HG03060 (cell line): ENCODE measurements at regions not wholly inside any gene's neighbourhood (a gene's known extent, or its start where the extent isn't known, plus 50 kb on each side); places are given as distances from the start of the nearest gene placed in this dataset.

Source experiments
- ATAC-seq: cut with Tn5 transposase; IDR thresholded peaks from one replicate; pipeline ENCODE4 v1.9.1; 2021; ENCODE audit warnings: low read depth, moderate number of reproducible peaks; ENCODE audit not compliant: unreplicated experiment

DNA sequence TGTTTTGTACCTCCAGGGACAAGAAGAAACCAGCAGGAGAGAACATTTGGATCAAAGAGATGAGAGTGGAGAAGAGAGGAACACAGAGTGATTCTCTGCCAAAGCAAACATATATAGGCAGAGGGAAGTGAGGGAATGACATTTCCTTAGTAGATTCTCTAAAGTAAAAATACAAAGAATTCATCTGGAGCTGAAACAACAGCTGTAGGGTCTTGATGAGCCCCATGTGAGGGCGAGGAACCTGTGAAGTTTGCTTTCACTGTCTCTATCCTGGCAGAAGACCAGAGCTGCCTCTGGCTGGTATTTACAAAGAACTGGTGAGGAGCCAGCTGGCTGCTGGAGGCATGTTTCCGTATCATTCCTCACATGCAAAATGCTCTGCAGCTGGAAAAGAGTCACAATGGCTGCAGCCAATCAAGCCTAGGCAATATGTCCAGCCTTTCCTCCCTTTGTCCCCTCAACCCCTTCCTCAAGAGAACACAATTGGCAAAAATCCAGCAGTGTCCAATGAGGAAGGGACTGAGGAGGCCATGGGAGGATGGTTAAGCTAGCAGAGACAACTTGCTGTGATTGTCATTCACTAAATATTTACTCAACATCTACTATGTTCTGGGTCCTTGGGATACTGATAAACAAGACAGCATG, 122.5 kb downstream of the PHLDA1 start:
- no peak for ATAC-seq

DNA sequence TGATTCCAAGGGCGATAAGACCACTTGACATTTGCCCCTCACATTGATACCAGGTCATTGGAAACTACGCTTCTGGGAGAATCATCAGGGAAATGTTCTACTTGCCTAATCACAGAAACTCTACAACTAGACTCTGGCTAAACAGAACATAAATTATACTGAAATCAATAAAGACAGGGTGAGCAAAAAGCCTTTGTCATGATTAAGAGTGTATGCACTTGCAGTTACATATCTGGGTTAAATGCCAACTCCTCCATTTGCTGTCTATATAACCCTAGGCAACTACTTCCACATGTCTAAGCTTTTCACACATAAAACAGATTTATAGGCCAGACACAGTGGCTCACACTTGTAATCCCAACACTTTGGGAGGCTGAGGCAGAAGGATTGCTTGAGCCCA, 125.7 kb downstream of the PHLDA1 start:
- ATAC-seq, result no peak

DNA sequence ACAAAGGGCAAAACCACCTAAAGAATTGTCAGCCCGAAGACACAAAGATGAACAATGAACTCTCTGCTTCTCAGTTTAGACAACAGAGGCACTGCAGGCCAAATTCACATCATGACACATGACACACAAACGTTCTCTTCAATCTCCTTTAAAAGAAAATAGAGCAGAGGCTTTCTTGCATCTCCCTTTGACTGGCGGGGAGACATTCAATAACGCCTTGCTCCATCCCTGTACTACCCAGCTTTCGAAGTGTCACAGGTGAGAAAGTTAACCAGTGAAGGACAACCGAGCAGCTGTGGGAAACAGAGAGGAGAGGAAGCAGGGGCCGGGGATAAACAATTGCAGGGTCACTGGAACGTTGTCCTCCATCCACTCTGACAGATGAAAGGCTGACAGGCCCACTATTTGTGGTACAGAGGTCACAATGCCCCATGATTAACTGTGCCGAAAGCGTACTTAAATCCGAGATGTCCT, 130.8 kb downstream of the PHLDA1 start:
- no peak for ATAC-seq

DNA sequence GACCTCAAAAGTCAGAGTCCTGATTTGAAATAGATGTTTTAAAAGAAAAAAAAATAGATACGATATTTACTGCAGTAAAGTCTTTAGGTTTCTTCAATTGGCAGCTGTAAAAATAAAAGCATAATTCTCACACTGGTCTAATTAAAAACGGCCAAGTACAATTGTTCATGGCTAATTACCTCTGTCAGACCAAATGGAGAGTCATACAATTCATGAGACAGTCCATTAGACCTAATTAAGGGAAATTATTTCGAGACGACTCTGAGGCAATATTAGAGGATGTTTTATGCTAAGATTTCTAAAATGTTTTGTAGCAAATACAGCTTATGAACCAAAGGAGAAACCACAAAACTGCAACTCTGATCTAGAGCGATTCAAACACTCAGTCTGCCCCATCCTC, 131.3 kb downstream of the PHLDA1 start:
- ATAC-seq, result no peak

DNA sequence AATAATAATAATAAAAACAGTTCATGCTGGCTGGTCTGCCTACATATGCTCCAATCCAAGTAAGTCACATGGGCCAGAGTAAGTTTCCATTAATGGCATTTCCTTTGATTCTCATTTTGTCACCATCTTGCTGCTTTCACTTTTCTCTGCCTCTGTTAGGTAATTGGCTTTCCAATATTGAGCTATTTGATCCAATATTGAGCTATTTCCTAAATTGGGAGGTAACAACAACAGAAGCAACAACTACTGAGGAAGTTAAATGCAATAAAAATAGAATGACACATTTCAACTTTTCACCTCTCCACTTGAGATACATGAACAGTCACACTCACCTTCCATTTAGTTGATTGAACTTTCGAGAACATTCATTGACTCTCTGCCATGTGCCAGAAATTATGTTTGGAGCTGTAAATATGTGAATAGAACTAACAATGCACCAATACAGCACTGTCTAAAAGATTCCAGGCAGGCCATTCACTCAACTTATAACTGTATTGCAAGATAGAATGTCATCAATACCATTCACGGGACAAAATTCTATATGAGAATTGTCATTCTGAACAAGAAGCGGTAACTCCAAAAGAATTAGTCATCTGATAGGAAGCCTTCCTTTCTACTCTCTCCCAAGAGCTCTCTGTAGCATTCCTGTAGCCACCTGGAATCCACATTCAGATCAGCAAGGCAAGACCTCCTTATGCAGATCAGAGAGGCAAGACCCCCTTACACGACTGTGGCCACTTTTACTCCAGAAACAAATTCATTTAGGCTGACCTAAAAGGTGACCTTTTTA, 136.4 kb downstream of the PHLDA1 start:
- no peak for ATAC-seq

DNA sequence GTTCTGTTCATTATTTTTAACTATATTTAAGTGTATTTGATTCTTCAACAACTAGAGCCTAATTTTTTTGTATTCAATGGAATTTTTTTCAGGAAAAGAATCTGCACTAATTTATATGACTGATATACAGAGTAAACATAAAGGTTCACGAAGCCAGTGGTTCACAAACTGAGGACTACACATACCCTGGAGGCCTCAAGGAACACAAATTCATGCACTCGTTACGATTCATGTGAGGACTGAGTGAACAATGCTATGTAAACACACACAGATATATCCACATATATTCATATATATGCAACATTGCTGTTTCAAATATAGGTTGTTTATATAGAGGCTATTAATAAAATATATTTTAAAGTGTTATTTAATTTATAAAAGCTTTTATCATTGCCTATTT, 137.8 kb downstream of the PHLDA1 start:
- no peak for ATAC-seq

DNA sequence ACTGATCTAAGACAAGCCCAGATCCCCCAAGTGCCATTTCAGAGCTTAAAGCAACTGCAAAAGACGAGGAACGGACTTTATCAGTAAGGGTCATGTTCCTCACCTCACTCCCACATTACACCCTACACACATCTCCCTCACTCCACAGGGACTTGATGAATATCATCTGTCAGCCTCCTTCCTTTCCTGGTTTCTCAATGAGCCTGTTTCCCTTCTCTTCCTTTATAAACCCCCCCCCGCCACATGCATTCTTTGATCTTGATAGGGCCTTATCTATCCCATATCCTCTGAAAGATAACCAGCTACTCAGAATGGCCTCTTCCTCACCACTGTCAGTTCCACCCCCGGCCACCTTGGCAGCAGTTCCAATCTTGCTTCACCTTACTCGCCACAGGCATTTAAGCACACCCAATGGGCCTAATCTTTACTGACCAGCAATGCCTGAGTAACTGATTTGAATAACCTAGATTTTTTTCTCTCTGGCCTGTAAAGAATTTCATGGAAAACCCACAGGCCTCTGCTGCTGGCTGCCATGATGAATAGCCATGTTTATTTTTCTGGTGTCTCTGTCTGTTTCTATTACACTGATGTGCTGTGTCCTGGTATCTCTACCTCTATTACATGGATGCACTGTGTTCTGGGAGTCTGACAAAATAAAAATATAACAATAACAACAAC, 138.7 kb downstream of the PHLDA1 start:
- no peak for ATAC-seq

DNA sequence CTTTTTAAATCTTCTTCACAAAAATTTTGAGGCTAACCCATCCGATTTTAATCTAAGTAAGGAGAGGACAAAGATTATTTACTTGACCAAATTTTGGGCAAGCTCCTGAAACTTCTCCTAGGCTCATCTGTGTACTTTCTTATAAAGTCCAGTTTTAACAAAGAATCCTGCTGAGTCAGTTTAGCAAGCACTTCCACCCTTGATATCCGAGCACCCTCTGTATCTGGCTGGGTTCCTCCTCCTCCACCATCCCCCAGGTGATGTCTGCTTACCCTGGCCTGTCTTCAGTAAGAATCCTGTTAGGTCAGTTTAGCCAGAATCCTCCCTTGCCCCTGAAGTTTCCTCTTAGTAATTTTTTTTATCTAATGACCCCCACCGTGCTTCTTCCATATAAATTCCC, 140.5 kb downstream of the PHLDA1 start:
- no peak for ATAC-seq

DNA sequence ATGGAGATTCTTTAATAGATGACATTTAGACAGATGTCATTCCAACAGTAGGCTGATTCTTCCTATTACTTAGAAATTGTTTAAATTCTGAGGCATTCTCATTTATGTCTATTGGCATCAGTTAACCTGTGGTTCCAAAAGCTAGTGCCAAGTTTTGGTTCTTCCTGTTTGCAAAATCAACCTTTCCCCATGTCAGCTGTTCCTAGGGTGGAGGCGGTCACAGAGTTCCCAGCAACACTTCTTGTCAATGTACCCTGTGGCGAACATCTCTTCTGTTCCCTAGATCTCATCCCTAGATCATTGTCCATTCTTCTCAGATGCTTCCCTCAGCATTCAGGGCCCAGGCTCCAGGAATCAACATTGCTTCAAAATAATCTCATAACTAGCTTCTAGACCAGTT, 140.9 kb downstream of the PHLDA1 start:
- ATAC-seq, result no peak

DNA sequence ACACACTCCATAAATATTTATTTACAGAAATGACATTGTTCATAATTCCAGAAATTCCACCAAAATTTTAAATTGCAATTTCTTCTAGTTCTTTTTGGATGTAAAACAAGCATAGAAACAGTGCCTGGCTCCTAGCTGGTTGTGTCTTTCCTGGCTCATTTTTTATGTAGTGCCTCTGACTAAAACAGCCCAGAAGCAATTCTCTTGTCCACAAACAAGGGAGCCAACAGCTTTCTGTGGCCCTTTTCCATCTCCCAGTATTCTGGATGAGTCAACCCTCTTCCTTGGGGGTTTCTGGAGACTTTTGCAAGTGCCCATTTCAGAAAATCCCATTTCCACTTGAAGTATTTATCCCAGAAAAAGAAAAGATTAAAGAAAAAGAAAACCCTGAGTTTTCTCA, 141.4 kb downstream of the PHLDA1 start:
- ATAC-seq, result no peak

DNA sequence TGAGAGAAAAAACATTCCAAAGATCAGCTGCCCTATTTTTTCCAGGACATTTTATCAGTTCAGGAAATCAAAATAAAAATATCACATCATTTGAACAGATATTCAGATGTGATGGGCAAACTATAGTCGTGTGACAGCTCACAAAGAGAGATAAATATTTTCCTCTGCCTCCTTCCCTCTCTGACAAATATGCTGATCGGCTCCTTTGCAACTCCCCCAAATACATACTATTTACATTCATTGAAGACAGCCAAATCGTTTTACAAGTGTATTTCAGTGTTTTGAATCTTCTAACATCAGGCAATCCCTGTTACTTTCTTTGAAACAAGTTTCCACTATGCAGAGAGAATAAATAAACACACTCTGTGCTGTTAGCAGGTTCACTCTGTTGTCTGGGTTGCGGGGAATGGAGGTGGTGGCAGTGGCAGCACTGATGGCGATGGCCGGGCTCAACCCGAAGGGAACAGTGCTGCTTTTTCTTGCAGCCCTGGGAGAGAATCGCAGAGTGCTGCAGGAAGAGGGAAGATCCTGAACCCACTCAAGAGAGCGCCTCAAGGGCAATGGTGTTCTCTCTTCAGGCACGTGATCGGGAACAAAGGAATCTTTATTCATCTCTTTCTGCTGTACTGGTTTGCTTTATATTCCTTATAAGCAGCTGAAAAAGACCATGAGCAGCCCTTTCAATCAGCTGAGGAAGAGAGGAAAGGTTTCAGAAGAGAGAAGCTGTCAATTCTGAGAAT, 142.5 kb downstream of the PHLDA1 start:
- ATAC-seq, result no peak

DNA sequence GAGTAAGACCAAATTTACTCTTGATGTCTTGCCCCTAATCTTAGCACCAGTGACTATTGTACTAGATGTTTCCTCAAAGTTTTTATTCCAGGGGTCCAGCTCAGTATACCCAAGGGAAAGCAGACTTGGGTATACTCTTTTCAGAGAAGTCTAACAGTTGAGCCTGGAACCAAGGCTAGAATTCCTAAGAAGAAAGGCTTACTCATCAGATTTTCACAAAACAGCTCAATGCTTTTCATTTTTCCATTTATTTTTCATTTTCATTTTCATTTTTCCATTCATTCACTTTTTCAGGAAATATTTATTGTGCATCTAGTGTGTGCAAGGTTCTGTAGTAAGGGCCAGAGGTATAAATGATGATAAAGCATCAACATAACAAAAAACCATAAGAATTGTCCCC, 143.2 kb downstream of the PHLDA1 start:
- ATAC-seq, result no peak

DNA sequence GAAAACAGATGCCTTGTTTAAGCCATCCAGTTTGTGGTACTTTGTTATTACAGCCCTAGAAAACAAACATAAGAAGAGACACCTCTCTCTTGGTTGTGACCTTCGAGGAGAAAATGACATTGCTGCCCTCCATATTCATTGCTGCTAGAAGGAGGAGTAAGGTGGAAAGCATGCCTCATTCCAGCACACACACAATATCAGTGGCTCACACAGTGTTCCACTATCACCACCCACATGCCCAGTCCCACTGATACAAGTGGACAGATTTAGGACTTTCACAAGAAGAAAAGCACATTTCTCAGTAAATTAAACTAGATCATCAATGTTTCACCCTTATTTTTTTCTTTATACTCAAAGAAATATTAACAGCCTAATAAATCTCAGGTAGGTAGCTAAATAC, 143.6 kb downstream of the PHLDA1 start:
- ATAC-seq, result no peak

DNA sequence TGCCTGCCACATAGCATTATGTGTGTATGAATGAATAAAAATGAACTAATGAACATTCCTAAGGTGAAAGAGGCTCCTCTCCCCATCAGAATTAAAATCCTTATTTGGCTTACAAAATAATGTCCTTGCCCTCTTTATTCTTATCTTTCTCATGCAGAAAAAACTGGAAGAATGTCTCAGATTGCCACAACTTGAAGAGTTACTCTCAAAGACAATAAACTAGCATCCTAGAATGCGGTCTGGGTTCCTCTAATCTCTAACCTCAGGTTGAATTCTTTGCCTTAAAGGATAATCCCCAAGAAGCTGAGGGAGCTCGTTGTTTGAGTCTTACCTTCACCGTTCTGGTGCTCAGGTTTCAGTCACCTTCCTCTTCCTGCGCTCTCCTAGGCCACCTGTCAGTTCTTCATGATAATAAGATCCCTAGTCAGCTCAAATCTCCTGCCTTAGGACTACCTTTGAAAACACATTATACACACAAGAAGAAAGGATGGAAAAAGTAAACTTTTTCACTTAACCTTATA, 147.1 kb downstream of the PHLDA1 start:
- no peak for ATAC-seq

DNA sequence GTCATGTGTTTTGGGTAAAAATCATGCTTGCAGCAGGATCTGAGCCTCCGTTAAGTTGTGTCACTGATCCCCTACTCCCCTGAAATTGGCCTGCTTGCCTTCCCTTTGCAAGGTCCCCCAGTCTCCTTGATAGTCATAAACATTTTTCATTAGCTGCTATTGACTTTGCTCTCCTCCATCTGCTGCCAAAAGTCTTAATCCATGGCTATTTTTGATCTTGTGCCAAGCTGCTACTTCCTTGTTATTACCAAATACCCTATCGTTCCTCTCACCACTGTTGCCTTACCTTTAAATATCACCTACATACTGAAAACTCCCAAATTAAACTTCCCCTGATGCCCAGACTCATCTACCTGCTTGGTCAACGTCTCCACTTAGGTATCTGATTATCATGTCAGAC, 148.3 kb downstream of the PHLDA1 start:
- no peak for ATAC-seq

DNA sequence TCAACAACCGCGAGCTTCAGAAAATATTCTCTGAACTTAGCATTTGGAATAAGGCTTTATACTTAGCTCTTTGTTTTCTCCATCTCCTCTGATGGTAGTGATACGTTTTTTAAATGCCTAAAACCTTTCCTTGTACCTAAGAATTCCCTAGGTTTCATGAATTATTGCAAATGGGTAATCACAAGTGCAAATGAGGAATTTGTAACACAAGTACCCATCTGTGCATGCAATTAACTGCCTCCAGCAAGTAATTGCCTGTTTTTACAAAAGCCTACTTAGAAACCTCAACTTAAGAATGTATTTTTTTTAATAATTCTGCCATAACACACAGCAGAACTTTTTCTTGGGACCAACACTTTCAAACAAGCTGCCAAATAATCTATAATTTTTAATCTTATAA, 149.2 kb downstream of the PHLDA1 start:
- no peak for ATAC-seq

DNA sequence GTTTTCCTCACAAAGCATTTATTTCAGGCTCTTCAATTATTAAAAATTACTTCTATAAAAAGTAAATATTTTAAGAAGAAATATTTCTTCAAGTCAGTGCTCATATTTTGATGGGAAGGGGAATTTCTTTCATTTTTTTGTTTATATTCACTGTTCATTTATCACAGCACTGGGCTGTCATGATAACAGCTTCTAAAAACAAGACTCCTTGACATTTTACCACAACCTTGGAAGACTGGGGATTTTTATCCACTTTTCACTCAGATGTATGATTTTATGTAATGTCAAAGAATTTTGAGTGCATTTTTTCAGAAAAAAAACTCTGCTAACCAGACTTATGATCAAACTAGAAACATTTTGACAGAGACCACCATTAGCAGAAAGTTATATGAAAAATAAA, 149.7 kb downstream of the PHLDA1 start:
- no peak for ATAC-seq

DNA sequence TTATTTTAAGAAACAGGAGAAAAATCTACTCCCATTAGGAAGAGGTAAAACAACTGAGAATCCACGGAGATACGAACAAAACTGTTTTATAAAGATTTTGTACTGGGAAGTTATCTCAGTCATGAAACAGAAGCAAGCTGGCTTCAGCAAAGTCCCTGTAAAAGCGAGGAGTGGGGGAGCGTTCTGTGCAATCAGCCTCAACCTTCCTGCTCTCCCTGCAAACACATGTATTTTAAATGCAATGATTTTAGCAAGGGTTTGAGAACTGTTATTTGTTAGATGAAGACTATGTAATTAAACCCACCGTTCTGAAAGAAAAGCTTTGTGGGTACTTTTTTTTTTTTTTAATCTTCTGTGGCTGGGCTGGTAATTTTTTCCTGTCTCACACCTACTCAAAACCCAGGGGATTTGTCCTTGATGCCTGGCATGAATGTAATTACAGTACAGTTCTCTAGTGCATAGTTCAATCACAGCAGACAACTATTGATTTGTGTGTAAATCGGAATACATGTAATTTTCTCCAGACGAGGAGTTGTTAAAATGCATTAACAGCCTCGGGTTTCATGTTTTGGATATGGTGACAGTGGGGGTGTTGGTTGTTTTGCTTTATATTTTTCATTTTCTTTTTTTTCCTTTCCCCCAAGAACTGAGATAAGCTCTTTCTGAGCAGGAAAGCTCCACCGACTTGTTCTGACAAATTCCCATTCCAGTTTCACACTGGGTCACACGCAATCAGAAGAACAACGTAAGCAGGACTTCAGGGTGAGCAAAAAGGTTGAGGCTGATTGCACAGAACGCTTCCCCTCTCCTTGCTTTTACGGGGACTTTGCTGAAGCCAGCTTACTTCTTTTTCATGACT, 153.6 kb downstream of the PHLDA1 start:
- no peak for ATAC-seq

DNA sequence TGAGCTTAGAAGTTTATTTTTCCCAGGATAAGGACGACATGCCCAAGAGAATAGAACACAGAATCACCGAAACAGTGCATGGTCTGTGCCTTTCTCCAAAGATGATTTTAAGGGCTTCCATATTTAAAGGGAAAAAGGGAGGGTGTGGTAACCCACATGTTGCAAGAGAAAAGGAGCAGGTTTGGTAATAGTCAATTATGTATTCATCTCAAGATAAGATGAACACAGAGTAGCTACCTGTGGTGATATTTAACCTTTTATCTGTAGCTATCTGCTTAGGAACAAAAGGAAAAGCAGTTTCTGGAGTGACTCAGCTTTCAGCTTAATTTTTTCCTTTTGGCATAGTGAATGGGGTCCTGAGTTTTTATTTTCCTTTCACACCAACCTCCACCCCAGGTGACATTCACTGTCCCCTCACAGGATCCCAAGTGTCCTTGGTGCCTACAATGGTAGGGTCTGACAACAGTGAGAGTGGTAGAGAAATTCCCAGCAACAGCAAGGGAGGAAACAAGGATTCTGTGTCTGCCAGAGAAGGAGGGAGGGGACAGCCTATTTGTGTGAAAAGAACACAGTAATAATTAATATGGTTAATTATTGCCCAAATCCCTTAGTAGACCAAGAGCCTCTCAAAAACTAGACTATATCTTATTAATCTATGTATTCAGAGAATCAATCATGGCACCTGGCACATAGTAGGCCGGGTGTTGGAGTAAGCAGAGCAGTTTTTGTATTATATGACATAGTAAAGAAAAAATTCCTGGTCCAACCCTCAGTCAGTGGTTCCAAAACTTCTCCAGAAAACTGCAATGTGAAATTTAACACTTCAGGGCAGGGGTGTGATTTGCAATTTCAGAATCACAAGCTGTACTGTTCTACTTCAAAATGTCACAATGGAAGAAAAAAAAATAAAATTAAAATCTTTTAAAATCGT, 154.5 kb downstream of the PHLDA1 start:
- ATAC-seq, result no peak
